Thyroid gland (tissue), 4 donors: ENCODE measurements at regions not wholly inside any gene's neighbourhood (a gene's known extent, or its start where the extent isn't known, plus 50 kb on each side); places are given as distances from the start of the nearest gene placed in this dataset.

Experiments used
- POLR2A ChIP-seq, 2 donors: fragments of 450-650 bp; IDR thresholded peaks; one replicate each; pipeline ENCODE4 v1.6.1; 2017; ENCODE audit warnings: antibody characterized with exemption in 2 of 2, mild to moderate bottlenecking in 2 of 2, moderate library complexity in 1 of 2
- TF ChIP-seq, protein P1 (sequence below), 6 experiments: fragments of 200-600 bp in 3 of 6; fragments of 450-650 bp in 3 of 6; sonication (generic) in 3 of 6; IDR thresholded peaks; one replicate each; pipeline ENCODE4 v1.5.1; 2016 to 2019; ENCODE audit warnings: antibody characterized with exemption in 6 of 6, mild to moderate bottlenecking in 2 of 6, inconsistent platforms in 1 of 6, moderate library complexity in 1 of 6

DNA sequence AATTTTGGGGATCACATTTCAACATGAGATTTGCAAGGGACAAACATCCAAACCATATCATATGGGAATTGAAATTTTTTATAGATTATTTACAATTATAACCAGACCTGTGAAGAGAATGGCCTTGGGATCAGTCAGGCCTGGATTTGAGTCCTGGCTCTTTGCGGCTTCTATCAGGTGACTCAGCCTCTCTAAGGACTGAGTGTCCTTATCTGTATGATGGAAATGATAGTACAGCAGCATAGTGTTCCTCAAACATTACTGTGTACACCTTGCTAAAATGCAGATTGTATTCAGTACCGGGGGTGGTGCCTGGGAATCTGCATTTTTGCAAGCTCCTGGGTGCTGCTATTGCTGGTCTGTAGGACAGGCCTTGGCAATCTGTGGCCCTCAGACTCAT is 206.7 kb upstream of the PROK2 start:
- TF ChIP-seq POLR2A (IDR thresholded peaks at IDR 0.05): no peak
- TF ChIP-seq, protein P1, sequence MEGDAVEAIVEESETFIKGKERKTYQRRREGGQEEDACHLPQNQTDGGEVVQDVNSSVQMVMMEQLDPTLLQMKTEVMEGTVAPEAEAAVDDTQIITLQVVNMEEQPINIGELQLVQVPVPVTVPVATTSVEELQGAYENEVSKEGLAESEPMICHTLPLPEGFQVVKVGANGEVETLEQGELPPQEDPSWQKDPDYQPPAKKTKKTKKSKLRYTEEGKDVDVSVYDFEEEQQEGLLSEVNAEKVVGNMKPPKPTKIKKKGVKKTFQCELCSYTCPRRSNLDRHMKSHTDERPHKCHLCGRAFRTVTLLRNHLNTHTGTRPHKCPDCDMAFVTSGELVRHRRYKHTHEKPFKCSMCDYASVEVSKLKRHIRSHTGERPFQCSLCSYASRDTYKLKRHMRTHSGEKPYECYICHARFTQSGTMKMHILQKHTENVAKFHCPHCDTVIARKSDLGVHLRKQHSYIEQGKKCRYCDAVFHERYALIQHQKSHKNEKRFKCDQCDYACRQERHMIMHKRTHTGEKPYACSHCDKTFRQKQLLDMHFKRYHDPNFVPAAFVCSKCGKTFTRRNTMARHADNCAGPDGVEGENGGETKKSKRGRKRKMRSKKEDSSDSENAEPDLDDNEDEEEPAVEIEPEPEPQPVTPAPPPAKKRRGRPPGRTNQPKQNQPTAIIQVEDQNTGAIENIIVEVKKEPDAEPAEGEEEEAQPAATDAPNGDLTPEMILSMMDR (IDR thresholded peaks at IDR 0.05): no peak
